HG02938 (cell line): ENCODE measurements at regions not wholly inside any gene's neighbourhood (a gene's known extent, or its start where the extent isn't known, plus 50 kb on each side); places are given as distances from the start of the nearest gene placed in this dataset.
"Not testable (repeated sequence)": the region's sequence is repeated elsewhere in the genome, so short reads cannot be mapped to it uniquely, and the experiment has no call there.

ENCODE experiments used
- ATAC-seq: cut with Tn5 transposase; IDR thresholded peaks from one replicate; pipeline ENCODE4 v1.9.1; 2021; ENCODE audit warnings: mild to moderate bottlenecking, moderate library complexity; ENCODE audit not compliant: unreplicated experiment

DNA sequence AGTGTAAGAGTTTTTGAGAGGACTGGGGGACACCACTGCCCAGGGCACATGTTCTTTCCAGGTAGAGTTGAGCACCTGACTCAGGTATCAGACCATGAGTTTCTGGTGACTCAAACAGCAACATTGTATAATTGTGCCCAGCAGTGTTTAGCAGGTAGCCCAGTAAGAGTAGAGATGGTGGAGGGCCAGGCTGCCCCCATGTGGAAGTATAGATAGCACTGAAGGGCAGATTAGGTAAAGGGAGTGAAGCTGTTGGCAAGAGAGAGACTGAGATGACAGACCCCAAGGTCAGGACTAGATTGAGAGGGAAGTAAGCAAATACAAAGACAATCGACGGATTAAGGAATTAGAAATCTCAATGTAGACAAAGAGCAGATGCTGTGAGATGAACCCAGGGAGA lies 74.6 kb downstream of the TRIM42 start:
- ATAC-seq, result no peak

DNA sequence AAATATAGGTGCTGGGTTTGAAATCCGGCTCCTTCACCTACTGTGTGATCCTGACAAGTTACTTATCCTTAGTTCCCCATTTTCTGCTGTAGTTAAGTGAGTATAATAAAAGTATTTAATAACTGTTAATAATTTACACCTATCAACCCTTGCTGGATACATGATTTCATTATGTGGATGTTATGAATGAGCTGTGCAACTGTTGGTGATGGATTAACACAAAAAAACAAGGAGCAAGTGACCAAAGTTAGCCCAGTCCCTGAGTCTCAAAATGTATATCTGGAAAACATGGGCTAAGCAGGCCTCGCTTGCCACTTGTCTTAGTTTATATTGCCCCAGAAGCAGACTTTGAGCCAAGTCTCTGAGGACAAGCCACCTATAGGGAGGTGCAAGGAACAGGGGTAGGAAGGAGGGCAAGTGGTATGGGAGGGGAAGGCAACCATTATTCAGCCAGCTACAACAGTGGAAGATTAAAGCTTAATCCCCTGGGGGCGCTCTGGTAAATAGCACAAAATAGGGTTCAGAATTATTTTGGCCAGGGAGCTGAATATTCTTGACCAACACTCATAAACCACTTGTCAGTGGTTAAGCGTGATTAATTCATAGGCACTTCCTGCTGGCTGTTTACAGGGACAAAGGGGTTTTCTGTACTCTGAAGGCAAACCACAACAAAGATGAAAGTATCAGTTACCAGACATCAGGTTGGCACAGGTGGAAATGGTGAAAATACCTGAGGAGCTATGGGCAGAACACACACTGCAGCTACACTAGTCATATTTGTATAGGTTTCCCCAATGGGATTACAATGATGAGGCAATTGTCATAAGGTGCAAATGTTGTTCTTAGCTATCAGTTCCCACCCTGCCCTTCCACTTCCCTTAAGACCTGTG lies 76.2 kb downstream of the TRIM42 start:
- ATAC-seq, result peak; percentile 42

DNA sequence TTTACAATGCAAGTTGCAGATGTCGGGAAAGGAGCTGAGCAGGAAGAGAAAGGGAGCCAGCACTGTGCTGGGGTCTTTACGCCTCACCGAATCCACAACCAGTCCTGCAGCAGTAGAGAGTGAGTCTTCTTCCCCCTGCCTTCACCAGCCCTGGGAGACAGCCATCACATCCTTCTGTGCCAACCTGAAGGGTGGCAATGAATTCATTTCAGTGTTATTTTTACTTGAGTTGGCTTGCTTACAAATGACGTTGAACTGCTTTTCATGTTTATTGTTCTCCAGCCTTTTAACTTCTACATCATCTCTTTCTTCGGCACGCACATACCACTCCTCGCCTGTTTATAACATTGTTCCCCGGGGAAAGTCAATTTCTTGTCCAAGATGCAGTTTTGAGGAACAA lies 77.1 kb downstream of the TRIM42 start:
- ATAC-seq, result no peak

DNA sequence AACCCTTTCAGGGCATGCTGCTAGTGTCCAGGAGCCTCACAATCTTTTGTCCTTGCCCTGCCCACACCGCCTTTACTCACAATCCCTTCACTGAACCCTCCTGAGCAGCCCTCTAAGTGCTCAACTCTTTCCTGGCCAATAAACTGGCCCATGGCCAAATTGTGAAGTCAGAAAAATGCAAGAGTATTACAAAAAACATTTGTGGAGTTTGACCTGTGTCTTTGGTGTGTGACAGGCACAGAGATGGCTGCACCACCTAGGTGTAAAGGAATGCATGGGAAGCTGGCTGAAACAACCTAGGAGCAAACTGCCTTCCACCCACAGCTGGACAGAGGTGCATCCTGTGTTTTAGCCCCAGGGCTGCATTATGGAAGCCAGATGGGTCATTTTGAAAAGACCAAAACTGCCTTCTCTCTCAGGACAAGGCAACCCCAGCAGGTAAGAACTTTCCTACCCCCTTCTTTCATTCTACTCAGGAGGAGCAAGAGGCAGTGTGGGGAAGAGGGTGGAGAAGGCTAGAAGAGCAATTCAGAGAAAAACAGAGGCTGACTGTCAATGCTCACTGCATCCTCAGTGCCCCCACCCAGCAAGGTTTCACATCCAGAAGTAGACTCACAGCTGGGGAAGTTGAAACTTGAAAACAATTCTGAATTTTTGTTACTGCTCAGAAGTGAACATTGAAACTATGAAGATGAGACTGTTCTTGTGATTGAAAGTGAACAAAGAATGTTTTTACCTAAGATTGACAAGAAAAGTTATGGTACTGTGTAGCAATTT lies 78.6 kb downstream of the TRIM42 start:
- peak; percentile 58 for ATAC-seq

DNA sequence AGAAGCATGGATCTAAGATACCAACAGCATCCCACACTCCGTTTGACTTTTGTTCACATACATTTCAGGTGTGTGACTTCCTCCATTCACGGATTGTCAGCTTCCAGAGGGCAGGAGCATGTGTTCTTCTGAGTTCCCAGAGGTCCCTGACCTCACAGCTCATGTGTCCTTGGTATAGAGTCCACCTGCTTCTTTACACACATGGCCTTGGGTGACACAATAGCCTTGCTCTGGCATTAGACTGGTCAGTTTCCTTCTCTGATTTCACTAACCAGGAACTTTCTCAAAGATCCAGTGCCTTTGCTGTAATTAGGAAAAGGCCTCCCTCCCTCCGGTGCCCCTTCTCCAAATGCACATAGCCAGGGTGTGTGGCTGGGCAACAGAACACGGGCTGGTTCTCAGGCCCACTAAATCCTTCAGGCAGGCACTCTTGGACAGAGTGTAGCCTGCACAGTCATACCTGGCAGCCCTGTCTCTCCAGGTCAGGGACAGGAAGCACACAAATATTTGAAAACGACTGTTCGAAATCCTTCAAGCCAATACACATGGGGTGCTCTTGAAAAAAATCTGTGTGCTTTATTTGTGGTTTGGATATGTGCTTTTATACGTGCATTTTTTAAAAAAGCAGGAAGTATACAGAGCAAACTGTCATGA lies 81.1 kb downstream of the TRIM42 start:
- ATAC-seq, result no peak

DNA sequence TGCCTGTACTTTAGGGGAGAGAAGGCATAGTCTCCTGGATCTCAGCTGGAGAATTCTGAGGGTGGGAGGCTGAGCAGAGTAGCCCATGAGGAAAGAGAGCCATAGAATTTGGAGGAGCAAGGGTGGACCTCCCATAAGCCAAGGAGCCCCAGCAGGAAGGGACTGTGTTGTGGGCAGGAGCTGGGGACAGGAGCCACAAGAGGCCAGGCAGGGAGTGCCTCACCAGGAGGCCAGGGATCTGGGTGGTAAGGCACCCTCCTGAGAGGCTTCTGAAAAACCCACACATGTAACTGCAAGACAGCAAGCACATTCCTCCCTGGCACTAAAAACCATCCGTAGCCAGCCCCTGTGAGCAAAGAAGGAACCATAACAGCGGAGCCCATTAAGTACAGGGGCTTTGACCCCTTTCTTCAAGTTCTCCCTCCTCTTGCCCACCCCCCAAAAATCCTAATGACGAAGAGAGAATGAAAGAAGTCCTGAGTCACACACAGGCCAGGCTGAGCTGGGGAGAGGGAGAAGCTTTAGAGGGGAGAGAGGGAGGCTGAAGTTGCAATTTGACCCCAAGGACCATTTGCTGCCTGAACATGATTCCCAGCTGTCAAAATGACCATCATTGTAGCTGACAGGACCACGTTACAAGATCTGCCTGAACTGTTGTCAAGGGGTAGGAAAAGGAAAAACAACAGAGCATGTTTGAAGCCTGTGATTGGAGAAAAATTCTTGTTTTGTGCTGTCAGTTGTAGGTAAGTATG lies 82.6 kb downstream of the TRIM42 start:
- ATAC-seq, result no peak

DNA sequence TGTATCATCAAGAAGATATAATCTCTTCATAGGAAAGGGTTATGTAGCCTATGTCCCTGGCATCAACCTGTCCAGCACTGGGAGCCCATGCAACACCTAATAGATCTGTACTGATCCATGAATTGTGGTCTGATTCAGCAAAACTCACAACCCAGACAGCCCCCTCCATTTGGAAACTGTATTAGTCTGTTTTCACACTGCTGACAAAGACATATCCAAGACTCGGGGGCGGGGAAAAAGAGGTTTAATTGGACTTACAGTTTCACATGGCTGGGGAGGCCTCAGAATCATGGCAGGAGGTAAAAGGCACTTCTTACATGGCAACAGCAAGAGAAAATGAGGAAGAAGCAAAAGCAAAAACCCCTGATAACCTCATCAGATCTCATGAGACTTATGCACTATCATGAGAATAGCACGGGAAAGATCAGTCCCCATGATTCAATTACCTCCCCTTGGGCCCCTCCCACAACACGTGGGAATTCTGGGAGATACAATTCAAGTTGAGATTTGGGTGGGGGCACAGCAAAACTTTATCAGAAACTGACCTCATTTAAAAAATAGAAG lies 83.3 kb downstream of the TRIM42 start:
- ATAC-seq, result no peak

DNA sequence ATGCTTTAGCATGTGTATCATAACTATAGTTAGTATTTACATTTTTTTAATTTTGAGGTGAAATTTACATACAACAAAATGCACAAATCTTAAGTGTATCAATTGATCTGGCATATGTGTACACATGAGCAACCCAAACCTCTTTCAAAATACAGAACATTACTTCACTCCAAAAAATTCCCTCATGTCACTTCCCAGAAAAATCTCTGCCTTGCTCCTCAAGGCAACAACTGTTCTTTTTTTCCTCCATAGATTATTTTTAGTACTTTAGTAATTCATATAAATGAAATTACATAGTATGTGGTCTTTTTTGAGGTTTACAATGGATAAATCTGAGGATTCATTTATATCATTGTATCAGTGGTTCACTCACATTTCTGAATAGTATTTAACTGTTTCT lies 84.9 kb downstream of the TRIM42 start:
- no peak for ATAC-seq

DNA sequence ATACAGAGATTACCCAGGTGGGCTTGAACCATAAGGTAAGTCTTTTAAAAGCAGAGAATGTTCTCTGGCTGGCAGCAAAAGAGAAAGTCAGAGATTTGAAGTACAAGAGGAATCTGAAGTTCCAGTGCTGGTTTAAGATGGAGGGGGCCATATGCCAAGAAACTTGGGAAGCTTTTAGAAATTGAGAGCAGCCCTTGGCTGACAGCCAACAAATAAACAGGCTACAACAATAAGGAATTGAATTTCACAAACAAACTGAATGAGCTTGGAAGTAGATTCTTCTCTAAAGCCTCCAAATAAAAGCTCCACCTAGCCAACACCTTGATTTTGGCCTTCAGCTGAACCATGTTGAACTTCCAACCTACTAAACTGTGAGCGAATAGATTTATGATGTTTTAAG lies 85.7 kb downstream of the TRIM42 start:
- ATAC-seq, result no peak

DNA sequence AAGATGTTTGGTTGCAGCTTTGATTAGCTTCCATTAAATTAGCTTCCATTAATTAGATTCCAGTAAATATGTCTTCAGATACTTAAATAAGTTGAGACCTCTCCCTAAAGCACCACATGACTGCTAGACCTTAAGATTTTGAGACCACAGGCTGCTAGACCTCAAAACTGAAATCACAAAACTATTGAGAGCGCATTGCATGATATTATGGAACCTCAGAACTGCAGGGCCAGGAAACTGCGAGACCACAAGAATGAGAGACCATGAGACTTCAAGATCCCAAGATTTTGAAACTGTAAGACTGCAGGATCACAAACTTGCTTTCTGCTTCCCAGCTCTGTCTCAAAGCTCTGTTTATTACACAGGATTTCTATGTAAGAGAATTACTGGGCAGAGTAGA lies 87.4 kb downstream of the TRIM42 start:
- no peak for ATAC-seq

DNA sequence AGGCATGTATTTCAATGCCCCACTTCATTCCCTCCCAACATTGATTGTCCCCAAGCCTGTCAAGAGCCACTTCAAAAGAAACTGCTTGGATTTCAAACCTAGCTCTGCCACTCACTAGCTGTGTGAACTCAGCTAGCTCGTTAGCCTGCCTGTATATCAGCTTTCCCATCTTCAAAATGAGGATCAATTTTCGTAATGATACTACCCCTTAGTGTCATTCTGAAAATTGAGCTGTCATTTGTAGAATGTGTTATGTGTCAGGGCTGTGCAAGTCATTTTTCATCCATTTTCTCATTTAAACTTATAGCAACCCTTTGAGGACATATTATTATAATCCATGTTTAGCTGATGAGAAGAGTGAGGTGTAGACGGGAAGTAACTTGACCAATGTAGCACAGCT lies 88.6 kb downstream of the TRIM42 start:
- ATAC-seq, result no peak

DNA sequence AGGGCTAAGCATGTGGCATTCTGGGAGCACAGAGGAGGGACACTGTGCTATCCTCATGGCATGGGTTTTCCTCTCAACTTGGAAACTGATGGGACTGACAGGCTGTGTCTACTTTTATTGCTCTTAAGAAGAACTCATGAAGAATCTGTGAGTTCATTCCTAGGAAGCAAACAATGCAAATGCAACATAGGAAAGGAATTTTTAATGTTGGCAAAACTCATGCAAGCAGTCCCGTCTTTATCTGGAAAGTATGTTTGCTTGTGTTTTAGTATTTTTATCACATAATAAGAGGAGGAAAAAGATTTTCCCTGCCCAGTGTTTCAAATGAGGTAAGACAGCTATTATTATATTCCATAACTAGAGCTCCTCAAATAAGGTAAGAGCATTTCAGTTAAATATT lies 89.7 kb downstream of the TRIM42 start:
- no peak for ATAC-seq

DNA sequence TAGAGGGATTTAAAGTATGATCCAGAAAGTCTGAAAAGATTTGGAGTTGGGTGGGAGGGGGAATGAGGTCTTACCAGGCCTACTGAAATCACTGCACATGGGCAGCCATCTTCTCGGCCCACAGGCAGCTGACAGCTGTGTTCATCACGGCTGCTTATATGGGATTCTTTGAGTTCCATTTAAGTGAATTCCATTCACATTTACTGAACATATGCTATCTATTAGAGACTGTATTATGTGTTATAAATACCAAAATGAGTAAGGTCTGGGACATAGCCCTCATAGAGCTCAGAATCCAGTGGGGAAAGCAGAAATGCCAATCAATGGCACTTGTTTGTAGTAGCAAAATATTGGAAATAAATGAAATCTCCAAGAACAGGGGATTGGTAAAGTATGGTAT lies 91.1 kb downstream of the TRIM42 start:
- no peak for ATAC-seq

DNA sequence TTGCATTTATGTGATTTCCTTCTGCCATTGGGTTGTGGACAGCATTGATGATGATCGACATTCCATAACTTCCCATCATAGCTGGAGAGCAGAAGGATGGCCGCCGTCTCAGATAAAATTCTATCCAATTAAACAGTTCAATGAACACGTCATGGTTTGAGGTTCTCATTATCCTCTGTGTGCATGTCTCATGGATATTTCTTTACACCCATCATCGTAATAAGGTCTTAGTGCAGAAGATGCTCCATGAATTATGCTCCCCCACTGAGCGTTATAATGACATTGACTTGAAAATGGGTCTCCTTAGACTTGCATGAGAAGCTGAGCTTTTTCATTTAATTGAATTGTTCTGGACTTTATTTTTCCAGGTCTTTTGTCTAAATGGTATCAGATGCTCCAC lies 92.1 kb downstream of the TRIM42 start:
- ATAC-seq, result no peak

DNA sequence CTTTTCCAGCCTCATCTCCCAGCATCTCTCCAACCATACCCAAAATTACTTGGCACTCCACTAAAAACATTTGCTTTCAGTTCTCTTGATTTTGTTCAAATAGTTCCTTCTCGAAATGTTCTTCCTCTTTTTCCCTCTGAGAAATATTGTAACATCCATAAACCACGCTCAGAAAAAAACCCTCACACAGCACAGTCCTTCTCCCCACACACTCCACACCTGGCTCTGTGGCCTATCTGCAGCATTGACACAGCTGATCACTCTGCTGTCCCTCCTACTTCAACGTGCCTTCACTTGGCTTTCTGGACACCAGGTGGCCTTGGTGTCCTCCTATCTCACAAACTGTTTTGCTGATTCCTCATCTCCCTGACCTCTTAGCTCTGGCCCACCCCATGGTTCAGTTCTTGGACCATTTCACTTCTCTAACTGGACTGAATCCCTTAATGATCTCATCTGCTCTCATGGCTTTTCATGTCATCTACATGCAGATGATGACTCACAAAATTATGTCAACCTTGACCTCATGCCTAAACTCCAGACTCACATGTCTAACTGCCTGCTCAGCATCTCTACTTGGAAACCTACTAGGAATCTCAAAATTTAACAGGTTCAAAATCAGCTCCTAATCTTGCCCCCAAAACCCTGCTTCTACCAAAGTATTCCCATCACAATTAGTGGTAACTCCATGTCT lies 93.3 kb downstream of the TRIM42 start:
- no peak for ATAC-seq

DNA sequence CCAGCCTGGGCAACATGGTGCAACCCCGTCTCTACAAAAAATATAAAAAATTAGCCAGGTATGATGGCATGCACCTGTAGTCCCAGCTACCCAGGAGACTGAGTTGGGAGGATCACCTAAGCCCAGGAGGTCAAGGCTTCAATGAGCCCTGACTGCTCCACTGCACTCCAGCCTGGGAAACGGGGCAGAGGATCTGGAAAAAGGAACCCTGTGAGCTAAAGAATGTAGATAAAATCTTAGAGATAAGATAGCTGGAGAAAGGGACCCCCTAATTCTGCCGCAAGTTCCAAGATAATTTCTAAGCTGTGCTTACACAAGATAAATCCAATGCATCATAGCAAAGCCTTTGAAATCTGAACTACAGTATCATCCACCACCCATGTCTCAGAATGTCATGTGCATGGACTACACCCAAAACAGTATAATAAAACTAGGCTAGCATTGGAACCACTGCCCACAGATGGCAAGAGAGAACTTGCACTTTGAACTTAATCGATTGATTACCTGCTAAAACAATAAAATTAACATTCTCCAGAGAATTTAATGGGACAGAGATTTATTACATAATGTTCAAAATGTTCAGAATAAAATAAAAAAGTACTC lies 99.9 kb downstream of the TRIM42 start:
- ATAC-seq, result no peak

DNA sequence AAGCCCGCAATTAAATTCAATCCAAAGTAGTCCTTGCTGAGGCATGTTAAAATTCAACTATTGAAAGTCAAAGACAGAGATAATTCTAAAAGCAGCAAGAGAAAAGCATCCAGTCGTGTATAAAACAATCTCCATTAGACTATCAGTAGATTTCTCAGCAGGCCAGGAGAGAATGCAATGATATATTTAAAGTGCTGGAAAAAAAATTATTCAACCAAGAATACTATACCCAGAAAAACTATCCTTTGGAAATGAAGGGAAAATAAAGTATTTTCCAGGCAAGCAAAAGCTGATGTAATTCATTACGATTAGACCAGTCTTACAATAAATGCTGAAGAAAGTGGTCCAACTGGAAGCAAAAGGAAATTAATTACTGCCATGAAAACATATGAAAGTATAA lies 113.5 kb downstream of the TRIM42 start:
- no peak for ATAC-seq

DNA sequence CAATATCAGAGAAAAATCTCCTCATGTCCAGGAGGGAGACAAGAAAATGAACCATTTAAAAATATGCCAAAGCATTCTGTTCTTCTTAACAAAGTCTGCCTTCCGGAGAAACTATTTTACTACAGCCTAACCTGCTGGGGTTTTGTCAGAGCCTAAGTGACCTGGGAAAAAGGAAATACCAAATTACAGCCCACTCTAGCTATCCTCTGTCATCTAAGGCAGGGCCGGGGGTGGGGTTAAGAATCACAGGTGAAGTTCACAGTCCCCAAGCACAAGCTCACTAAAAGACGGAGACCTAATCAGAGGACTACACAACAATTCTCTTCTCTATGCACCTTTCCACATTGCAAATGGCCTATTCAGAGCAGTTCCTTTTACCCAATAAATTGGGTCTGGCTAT lies 116.6 kb downstream of the TRIM42 start:
- no peak for ATAC-seq

DNA sequence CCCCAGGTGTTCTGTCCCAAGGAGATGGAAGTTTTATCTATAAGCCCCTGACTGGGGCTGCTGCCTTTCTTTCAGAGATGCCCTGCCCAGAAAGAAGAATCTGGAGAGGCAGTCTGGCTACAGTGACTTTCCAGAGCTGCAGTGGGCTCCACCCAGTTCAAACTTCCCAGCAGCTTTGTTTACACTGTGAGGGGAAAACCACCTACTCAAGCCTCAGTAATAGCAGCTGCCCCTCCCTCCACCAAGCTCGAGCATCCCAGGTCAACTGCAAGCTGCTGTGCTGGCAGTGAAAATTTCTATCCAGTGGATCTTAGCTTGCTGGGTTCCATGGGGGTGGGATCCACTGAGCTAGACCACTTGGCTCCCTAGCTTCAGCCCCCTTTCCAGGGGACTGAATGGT lies 125.0 kb downstream of the TRIM42 start:
- ATAC-seq, result not testable (repeated sequence)

DNA sequence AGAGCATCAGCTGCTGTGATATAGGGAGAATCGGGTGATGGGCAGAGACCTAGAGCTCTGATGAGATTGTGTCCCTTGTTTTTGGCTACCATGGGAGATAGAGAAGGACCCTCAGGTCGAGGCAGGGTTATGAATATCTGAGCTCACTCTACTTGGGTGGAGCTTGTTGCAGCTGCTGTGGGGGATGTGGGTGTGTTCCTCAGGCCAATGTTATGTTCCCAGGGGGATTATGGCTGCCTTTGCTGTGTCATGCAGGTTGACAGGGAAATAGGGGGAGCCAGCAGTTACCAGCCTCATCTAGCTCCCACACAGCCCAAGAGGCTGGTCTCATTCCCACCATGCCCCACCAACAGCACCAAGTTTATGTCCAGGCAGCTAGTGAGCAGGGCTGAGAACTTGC lies 131.5 kb downstream of the TRIM42 start:
- ATAC-seq, result no peak
